ENCODE measurements at regions not wholly inside any gene's neighbourhood (a gene's known extent, or its start where the extent isn't known, plus 50 kb on each side); places are given as distances from the start of the nearest gene placed in this dataset.
"Not testable (repeated sequence)": the region's sequence is repeated elsewhere in the genome, so short reads cannot be mapped to it uniquely, and the experiment has no call there.

DNA sequence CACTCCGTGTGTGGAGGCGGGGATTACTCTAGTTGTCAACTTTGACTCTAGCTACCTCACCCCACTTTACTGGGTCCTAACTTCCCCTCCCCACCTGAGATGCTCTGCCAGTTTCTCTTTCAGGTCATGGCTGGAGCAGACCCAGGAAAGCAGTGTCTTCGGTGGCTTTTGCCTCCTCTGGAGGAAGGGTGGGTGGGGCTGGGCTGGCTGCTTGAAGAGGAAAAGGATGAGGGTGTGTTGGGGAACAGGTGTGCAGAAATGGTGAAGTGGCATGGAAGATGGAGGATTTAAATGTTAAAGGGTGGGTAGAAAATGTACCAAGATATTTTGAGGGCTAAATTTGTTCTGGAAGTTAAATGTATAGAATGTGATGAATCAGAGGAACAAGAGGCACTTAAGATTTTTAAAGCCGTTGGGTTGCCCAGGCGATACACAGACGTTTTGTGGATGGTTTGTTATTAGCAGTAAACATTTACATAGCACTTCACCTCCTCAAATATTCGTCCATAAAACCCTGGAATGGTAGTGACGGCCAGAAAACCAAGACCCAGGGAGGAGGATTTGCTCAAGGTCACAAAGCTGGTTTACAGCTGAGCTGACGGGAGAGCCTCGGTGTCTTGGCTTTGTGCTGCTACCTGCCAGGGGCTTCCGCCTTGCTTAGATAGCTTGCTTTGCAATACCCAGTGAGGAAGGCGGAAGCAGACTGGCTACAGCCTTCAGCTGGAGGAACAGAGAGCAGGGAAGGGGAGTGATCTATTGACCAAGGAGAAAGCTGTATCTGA lies 72.2 kb upstream of the PRMT8 start:
- TF ChIP-seq, protein P1, sequence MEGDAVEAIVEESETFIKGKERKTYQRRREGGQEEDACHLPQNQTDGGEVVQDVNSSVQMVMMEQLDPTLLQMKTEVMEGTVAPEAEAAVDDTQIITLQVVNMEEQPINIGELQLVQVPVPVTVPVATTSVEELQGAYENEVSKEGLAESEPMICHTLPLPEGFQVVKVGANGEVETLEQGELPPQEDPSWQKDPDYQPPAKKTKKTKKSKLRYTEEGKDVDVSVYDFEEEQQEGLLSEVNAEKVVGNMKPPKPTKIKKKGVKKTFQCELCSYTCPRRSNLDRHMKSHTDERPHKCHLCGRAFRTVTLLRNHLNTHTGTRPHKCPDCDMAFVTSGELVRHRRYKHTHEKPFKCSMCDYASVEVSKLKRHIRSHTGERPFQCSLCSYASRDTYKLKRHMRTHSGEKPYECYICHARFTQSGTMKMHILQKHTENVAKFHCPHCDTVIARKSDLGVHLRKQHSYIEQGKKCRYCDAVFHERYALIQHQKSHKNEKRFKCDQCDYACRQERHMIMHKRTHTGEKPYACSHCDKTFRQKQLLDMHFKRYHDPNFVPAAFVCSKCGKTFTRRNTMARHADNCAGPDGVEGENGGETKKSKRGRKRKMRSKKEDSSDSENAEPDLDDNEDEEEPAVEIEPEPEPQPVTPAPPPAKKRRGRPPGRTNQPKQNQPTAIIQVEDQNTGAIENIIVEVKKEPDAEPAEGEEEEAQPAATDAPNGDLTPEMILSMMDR (IDR thresholded peaks at IDR 0.05; ENCODE audit: low read depth, low read length, missing control alignments), result no peak
- H3K4me3 ChIP-seq (replicated peaks; ENCODE audit: low read depth, low read length), result no peak overlapping the region
- no peak for DNase-seq (ENCODE audit: extremely low read depth, low read depth)

DNA sequence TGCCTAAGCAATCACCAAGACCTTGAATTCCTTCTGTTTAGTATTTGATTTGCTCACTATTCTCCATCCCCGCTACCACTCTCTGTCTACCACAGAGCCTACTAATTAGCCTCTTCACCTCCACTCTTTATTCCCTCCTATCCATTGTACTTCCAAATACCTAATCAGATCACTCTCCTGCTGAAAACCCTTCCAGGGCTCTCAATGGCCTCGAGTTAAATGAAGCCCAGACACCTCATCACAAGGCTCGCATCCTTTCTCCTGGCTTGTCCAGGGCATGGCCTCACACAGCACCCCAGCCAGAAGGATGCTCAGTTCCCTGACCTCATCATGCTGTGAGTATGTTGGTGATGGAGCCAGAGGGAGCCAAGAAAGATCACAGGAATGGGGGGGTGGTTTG lies 71.4 kb upstream of the PRMT8 start:
- TF ChIP-seq, protein P1 (IDR thresholded peaks at IDR 0.05; ENCODE audit: low read depth, low read length, missing control alignments), result no peak
- no peak overlapping the region for H3K4me3 ChIP-seq (replicated peaks; ENCODE audit: low read depth, low read length)
- no peak for DNase-seq (ENCODE audit: extremely low read depth, low read depth)

DNA sequence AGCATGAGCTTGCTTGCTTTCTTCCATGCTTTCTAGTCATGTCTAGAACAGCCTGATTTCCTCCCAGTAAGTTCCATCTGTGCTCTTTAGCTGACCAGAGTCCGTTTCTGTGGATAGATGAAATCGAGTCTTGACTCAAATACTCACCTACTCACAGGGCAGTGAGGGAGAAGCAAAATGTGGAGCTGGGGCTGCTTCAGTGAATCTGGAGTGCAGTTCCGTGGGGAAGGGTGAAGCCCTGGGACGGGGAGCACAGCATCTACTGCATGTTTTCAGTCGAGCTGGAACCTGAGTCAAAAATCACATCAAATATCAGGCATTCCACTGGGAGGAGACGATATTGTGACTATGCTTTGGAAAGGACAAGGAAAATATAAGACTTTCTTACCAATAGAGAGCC lies 70.3 kb upstream of the PRMT8 start:
- TF ChIP-seq, protein P1 (IDR thresholded peaks at IDR 0.05; ENCODE audit: low read depth, low read length, missing control alignments), result no peak
- H3K4me3 ChIP-seq (replicated peaks; ENCODE audit: low read depth, low read length), result no peak overlapping the region
- no peak for DNase-seq (ENCODE audit: extremely low read depth, low read depth)

DNA sequence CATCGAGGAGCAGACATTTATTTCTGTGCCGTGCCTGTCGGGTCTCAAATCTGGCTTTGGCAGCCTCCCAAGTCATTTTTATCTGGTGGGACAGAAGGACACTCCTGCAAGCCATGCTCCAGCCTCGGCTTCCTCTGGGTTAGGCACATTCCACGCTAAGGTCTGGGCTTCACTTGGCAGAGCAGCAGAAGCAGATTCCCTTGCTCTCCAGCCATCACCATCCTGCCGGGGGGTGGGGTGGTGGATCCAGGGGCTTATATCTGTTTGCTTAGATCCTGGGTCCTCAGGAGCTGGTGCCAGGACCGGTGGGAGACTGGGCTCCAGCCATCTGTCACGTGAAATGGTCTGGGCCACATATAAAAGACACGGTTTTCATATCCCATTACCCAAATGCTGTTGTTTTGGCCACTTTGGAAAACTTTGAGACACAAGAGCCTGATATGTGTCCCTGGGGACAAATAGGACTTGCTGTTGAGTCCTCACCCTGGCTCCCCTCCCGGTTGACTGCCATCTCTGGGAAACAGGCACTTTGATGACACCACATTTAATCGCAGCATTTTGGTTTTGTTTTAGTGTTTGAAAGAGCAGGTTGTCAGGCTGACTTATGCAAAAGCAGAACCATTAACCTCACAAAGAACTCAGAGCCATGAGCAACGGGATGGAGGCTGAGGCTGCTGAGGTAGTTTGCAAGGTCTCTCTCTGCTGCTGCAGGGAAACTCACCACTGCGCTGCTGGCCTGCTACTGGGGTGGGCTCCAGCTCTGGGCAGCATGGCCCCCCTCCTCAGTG lies 69.6 kb upstream of the PRMT8 start:
- DNase-seq (ENCODE audit: extremely low read depth, low read depth), result no peak
- TF ChIP-seq, protein P1 (IDR thresholded peaks at IDR 0.05; ENCODE audit: low read depth, low read length, missing control alignments), result no peak
- no peak overlapping the region for H3K4me3 ChIP-seq (replicated peaks; ENCODE audit: low read depth, low read length)

DNA sequence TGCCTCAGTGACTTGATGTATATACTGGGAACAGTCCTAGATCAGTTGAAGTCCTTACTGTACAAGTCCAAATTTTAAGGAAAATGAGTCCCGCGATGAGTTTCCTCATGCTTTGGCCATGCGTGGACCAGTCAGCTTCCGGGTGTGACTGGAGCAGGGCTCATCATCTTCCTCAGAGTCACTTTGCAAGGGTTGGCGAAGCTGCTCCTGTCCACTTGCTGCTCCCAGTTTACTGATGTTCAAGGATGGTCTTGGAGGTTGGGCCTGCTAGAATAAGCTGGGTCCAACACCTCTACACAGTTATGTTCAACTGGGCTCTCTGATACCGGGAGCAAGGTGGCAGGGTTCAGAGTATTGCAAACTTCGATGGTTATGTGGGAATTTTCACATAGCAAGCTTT lies 66.2 kb upstream of the PRMT8 start:
- H3K4me3 ChIP-seq (replicated peaks; ENCODE audit: low read depth, low read length); DNase-seq (ENCODE audit: extremely low read depth, low read depth): not testable (repeated sequence)

DNA sequence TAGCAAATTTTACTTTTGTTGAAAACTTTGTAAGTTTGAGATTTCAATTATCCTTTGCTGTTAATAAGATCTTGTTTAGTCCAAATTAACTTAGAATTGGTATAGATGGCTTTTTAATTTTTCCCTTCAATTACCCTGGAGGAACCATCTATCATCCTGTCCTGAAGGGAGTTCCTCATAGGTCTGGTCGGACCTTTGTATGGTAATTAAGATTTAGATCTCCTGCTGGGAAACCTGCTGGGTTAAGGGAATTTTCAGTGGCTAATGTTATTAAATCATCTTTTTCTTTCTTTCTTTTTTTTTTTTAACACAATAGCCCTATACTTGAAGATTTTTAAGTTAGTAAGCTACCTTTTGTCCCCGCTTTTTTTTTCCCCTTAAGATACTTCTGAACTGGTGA lies 63.0 kb upstream of the PRMT8 start:
- no peak overlapping the region for H3K4me3 ChIP-seq (replicated peaks; ENCODE audit: low read depth, low read length)
- no peak for DNase-seq (ENCODE audit: extremely low read depth, low read depth)
- TF ChIP-seq, protein P1 (IDR thresholded peaks at IDR 0.05; ENCODE audit: low read depth, low read length, missing control alignments), result no peak

DNA sequence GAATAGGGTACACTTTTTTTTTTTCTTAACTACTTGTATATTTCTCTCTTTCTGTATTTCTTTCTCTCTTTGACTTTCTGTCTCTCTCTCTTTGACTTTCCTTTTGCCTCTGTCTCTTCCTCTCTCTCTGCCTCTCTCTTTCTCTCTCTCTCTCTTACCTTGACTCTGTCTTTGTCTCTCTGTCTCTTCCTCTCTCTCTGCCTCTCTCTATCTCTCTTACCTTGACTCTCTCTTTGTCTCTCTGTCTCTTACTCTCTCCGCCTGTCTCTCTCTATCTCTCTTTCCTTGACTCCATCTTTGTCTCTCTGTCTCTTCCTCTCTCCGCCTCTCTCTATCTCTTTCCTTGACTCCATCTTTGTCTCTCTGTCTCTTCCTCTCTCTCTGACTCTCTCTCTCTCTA lies 62.4 kb upstream of the PRMT8 start:
- no peak overlapping the region for H3K4me3 ChIP-seq (replicated peaks; ENCODE audit: low read depth, low read length)
- TF ChIP-seq, protein P1 (IDR thresholded peaks at IDR 0.05; ENCODE audit: low read depth, low read length, missing control alignments), result no peak
- DNase-seq (ENCODE audit: extremely low read depth, low read depth), result no peak

DNA sequence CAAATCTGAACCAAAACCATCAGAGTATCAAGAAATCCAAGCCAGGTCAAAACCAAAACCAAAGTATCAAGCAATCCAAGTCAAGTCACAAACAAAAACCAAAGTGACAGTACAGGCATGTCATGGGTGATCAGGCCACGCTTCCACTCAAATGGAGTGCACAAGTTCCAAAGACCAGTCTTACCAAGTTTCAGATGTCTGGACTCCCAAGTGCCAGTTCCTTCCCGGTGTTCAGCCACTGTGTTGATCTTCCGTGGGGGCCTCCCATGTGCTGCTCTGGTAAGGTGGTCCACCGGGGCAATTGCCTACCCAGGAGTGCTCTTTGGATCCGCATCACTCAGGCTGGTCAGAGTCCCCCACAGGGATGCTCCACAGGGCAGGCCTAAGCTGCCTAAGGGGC lies 61.5 kb upstream of the PRMT8 start:
- H3K4me3 ChIP-seq (replicated peaks; ENCODE audit: low read depth, low read length); DNase-seq (ENCODE audit: extremely low read depth, low read depth): not testable (repeated sequence)

All from HFF-Myc (cell line).